ENCODE measurements at regions not wholly inside any gene's neighbourhood (a gene's known extent, or its start where the extent isn't known, plus 50 kb on each side); places are given as distances from the start of the nearest gene placed in this dataset.

GRCh38 chr11:71383461-71383860, 64.7 kb downstream of the DHCR7 start:
- DNase-seq (ENCODE audit: low read depth): no peak
- TF ChIP-seq, protein P1, sequence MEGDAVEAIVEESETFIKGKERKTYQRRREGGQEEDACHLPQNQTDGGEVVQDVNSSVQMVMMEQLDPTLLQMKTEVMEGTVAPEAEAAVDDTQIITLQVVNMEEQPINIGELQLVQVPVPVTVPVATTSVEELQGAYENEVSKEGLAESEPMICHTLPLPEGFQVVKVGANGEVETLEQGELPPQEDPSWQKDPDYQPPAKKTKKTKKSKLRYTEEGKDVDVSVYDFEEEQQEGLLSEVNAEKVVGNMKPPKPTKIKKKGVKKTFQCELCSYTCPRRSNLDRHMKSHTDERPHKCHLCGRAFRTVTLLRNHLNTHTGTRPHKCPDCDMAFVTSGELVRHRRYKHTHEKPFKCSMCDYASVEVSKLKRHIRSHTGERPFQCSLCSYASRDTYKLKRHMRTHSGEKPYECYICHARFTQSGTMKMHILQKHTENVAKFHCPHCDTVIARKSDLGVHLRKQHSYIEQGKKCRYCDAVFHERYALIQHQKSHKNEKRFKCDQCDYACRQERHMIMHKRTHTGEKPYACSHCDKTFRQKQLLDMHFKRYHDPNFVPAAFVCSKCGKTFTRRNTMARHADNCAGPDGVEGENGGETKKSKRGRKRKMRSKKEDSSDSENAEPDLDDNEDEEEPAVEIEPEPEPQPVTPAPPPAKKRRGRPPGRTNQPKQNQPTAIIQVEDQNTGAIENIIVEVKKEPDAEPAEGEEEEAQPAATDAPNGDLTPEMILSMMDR (IDR thresholded peaks at IDR 0.05; ENCODE audit: insufficient read depth, low read depth, low read length): no peak
- no peak overlapping the region for H3K4me3 ChIP-seq (ENCODE audit: low read depth, low read length)

- DNase-seq (ENCODE audit: low read depth): no peak
- H3K4me3 ChIP-seq (ENCODE audit: low read depth, low read length): no peak overlapping the region
- TF ChIP-seq, protein P1 (IDR thresholded peaks at IDR 0.05; ENCODE audit: insufficient read depth, low read depth, low read length): no peak
These were observed 66.2 kb downstream of the DHCR7 start for GRCh38 chr11:71381781-71382505.

DNA sequence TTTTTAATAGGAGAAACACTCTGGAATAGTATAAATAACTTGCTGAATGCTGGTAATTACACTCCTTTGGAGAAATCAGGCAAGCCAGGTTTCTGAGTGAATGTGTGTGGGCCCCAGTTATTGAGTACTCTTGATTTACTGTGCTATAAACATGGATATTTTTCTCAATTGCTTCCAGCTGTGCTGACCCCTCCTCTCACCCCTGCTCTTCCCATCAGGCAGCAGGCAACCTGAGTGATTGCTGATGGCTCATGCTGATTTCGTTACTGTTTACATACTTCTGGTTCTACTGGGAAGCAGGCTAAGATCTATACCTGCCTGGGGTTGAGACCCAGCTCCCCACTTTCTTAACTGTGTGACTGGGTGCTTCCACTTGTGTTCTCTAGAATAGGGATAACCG, 68.5 kb downstream of the DHCR7 start:
- DNase-seq (ENCODE audit: low read depth): no peak
- TF ChIP-seq, protein P1 (IDR thresholded peaks at IDR 0.05; ENCODE audit: insufficient read depth, low read depth, low read length): no peak
- no peak overlapping the region for H3K4me3 ChIP-seq (ENCODE audit: low read depth, low read length)

DNA sequence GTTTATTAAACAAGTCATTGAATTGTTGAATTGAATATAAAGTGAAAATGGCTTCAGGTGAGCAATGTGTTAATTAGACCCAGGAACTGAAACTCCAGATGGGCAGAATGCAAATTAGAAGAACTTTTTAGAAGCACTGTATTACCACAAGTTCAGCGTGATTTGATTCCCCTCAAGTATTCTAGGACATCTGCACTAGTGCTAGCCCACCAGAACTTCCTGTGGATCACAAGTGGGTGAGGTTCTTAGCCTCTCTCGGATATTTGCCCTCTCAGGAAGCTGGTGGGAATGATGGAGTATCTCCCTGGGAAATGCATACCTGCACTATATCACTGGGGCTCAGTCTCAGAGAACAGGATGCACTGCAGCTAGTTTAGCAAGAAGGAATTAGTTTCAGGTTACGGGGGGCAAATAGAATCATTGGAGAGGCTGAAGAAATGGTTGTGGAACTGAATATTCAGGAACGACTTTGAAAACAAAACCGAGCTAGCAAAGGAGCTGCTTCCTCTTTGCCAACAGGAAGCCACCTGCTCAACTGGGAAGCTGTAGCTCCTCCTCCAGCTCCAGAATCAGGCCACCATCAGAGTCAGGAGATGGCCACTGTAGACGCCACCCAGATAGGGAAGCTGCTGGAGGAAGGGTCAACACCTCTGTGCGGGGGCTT, 74.3 kb downstream of the DHCR7 start:
- no peak for DNase-seq (ENCODE audit: low read depth)

GRCh38 chr11:71372693-71373657, 75.2 kb downstream of the DHCR7 start:
- TF ChIP-seq, protein P1 (IDR thresholded peaks at IDR 0.05; ENCODE audit: insufficient read depth, low read depth, low read length): peak; percentile 41
- H3K4me3 ChIP-seq (ENCODE audit: low read depth, low read length): no peak overlapping the region
- DNase-seq (ENCODE audit: low read depth): peak; percentile 27

More for the DNA sequence above, 74.3 kb downstream of the DHCR7 start:
- TF ChIP-seq, protein P1 (IDR thresholded peaks at IDR 0.05; ENCODE audit: insufficient read depth, low read depth, low read length): no peak
- H3K4me3 ChIP-seq (ENCODE audit: low read depth, low read length): no peak overlapping the region

DNA sequence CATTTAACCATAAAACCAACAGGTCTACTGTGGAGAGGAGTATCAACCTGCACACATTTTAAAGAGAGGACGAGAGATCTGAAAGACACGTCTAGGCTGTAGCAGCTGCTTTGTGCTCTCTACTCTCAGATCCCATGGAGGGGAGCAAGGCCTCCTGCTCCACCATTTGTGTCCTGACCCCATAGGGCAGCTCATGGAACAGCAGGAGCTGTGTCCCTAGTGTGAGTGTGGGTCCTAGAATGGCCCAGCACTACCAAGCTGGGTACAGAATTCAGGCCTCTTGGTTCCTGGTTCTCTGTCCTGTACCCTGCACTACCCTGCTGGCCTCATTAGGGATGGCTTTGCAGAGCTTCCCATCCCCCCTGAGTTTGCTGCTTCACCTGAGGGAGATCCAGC, 76.5 kb downstream of the DHCR7 start:
- TF ChIP-seq, protein P1 (IDR thresholded peaks at IDR 0.05; ENCODE audit: insufficient read depth, low read depth, low read length): no peak
- DNase-seq (ENCODE audit: low read depth): no peak
- no peak overlapping the region for H3K4me3 ChIP-seq (ENCODE audit: low read depth, low read length)

Data from fibroblast of villous mesenchyme (primary cell).